OCI-LY7 (cell line): ENCODE measurements at regions not wholly inside any gene's neighbourhood (a gene's known extent, or its start where the extent isn't known, plus 50 kb on each side); places are given as distances from the start of the nearest gene placed in this dataset.

ENCODE experiments used
- CTCF ChIP-seq: fragments of 200-600 bp; sonication (generic); conservative IDR thresholded peaks from 2 replicates; pipeline ENCODE4 v1.5.1; 2014; ENCODE audit warnings: mild to moderate bottlenecking, antibody characterized with exemption, low read length, moderate library complexity, mixed read lengths
- EZH2phosphoT487 ChIP-seq: fragments of 200-600 bp; sonication (generic); IDR thresholded peaks from 2 replicates; pipeline ENCODE4 v1.6.1; 2018; ENCODE audit warnings: low read depth, borderline replicate concordance, mild to moderate bottlenecking, mixed run types, antibody characterized with exemption, low read length, moderate library complexity, mixed read lengths

GRCh38 chr15:96053031-96053780 is 277.3 kb upstream of the NR2F2 start:
- no peak for TF ChIP-seq CTCF
- no peak for TF ChIP-seq EZH2phosphoT487
